Osteocyte (in vitro differentiated cells): ENCODE measurements at regions not wholly inside any gene's neighbourhood (a gene's known extent, or its start where the extent isn't known, plus 50 kb on each side); places are given as distances from the start of the nearest gene placed in this dataset.

Experiments used
- DNase-seq: peaks from one replicate; pipeline ENCODE4 v3.0.0; 2021; ENCODE audit warnings: mixed read lengths; ENCODE audit not compliant: unreplicated experiment; ENCODE audit errors: extremely low spot score
- H3K27ac Mint-ChIP-seq: one replicate; pipeline ENCODE4 v1.8.0; 2021; ENCODE audit warnings: mild to moderate bottlenecking, mixed read lengths; ENCODE audit not compliant: unreplicated experiment
- H3K27me3 Mint-ChIP-seq: one replicate; pipeline ENCODE4 v1.8.0; 2021; ENCODE audit warnings: mixed read lengths; ENCODE audit not compliant: unreplicated experiment
- H3K36me3 Mint-ChIP-seq: one replicate; pipeline ENCODE4 v1.8.0; 2021; ENCODE audit warnings: mixed read lengths; ENCODE audit not compliant: unreplicated experiment
- H3K4me1 Mint-ChIP-seq: one replicate; pipeline ENCODE4 v1.8.0; 2021; ENCODE audit warnings: mixed read lengths; ENCODE audit not compliant: unreplicated experiment
- H3K4me3 Mint-ChIP-seq: one replicate; pipeline ENCODE4 v1.8.0; 2021; ENCODE audit warnings: mild to moderate bottlenecking, moderate library complexity, mixed read lengths; ENCODE audit not compliant: unreplicated experiment
- H3K9me3 Mint-ChIP-seq: one replicate; pipeline ENCODE4 v1.8.0; 2021; ENCODE audit warnings: mixed read lengths; ENCODE audit not compliant: unreplicated experiment
- CTCF ChIP-seq: fragments of 200-600 bp; sonication (generic); IDR thresholded peaks from 2 replicates; pipeline ENCODE4 v1.5.0; 2021; ENCODE audit warnings: antibody characterized with exemption, mild to moderate bottlenecking, moderate library complexity

GRCh38 chr15:70470556-70471191 is 292.7 kb downstream of the UACA start:
- no peak overlapping the region for H3K4me3 Mint-ChIP-seq
- H3K36me3 Mint-ChIP-seq: no peaks in the 10 kb centered on the region
- no peak for DNase-seq
- H3K4me1 Mint-ChIP-seq: peaks cover 21% of the 10 kb centered on the region
- H3K9me3 Mint-ChIP-seq: no peaks in the 10 kb centered on the region
- H3K27ac Mint-ChIP-seq: no peak overlapping the region
- no peak for TF ChIP-seq CTCF
- peaks cover 58% of the 10 kb centered on the region for H3K27me3 Mint-ChIP-seq

GRCh38 chr15:70469651-70470555 is 293.5 kb downstream of the UACA start:
- peaks cover 13% of the 10 kb centered on the region for H3K4me1 Mint-ChIP-seq
- no peaks in the 10 kb centered on the region for H3K9me3 Mint-ChIP-seq
- DNase-seq: no peak
- H3K4me3 Mint-ChIP-seq: no peak overlapping the region
- TF ChIP-seq CTCF: no peak
- no peaks in the 10 kb centered on the region for H3K36me3 Mint-ChIP-seq
- H3K27ac Mint-ChIP-seq: no peak overlapping the region
- H3K27me3 Mint-ChIP-seq: peaks cover 65% of the 10 kb centered on the region

GRCh38 chr15:70469182-70469581 is 294.2 kb downstream of the UACA start:
- no peak overlapping the region for H3K4me3 Mint-ChIP-seq
- peaks cover 73% of the 10 kb centered on the region for H3K27me3 Mint-ChIP-seq
- no peaks in the 10 kb centered on the region for H3K9me3 Mint-ChIP-seq
- peaks cover 7% of the 10 kb centered on the region for H3K4me1 Mint-ChIP-seq
- DNase-seq: no peak
- no peaks in the 10 kb centered on the region for H3K36me3 Mint-ChIP-seq
- TF ChIP-seq CTCF: no peak
- H3K27ac Mint-ChIP-seq: no peak overlapping the region

GRCh38 chr15:70466895-70467529 is 296.3 kb downstream of the UACA start:
- DNase-seq: no peak
- Mint-ChIP-seq H3K4me3 (no peak overlapping the region), H3K27ac (no peak overlapping the region), H3K27me3 (peaks cover 86% of the 10 kb centered on the region), H3K4me1 (peaks cover 1% of the 10 kb centered on the region), H3K36me3 (no peaks in the 10 kb centered on the region), H3K9me3 (no peaks in the 10 kb centered on the region)
- TF ChIP-seq CTCF: peak; percentile 76

GRCh38 chr15:70466305-70466704 is 297.1 kb downstream of the UACA start:
- Mint-ChIP-seq H3K36me3 (no peaks in the 10 kb centered on the region), H3K9me3 (no peaks in the 10 kb centered on the region), H3K27ac (no peak overlapping the region), H3K4me1 (peaks cover 1% of the 10 kb centered on the region), H3K4me3 (no peak overlapping the region), H3K27me3 (peaks cover 90% of the 10 kb centered on the region)
- no peak for DNase-seq
- TF ChIP-seq CTCF: no peak
